GM20000 (cell line): ENCODE measurements at regions not wholly inside any gene's neighbourhood (a gene's known extent, or its start where the extent isn't known, plus 50 kb on each side); places are given as distances from the start of the nearest gene placed in this dataset.

Experiments used
- DNase-seq: peaks from one replicate; pipeline ENCODE4 v3.0.0; 2012; ENCODE audit warnings: low spot score
- TF ChIP-seq, protein P1 (sequence below): IDR thresholded peaks from 2 replicates; pipeline ENCODE4 v1.5.1; 2012; ENCODE audit warnings: mild to moderate bottlenecking, control low read depth; ENCODE audit errors: extremely low read depth, missing control alignments

DNA sequence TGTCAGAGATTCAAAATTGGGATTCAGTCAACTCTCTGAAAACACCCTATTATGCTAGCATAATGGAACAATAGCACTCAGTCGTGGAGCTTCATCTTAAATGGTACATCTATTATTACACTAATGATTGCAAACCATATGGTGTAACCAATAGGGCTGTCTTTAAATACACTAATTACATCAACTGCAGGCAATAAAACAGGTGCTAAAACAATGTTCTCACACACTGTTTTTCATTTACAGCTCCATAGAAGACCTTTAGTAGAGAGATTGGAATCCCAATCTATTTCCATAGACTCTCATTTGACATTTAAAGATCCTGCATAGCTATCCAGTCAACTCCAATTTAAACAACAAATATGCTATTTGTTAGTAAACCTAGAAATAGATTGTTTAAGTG, 1917.4 kb downstream of the OLFM4 start:
- DNase-seq = no peak
- TF ChIP-seq, protein P1, sequence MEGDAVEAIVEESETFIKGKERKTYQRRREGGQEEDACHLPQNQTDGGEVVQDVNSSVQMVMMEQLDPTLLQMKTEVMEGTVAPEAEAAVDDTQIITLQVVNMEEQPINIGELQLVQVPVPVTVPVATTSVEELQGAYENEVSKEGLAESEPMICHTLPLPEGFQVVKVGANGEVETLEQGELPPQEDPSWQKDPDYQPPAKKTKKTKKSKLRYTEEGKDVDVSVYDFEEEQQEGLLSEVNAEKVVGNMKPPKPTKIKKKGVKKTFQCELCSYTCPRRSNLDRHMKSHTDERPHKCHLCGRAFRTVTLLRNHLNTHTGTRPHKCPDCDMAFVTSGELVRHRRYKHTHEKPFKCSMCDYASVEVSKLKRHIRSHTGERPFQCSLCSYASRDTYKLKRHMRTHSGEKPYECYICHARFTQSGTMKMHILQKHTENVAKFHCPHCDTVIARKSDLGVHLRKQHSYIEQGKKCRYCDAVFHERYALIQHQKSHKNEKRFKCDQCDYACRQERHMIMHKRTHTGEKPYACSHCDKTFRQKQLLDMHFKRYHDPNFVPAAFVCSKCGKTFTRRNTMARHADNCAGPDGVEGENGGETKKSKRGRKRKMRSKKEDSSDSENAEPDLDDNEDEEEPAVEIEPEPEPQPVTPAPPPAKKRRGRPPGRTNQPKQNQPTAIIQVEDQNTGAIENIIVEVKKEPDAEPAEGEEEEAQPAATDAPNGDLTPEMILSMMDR = no peak

DNA sequence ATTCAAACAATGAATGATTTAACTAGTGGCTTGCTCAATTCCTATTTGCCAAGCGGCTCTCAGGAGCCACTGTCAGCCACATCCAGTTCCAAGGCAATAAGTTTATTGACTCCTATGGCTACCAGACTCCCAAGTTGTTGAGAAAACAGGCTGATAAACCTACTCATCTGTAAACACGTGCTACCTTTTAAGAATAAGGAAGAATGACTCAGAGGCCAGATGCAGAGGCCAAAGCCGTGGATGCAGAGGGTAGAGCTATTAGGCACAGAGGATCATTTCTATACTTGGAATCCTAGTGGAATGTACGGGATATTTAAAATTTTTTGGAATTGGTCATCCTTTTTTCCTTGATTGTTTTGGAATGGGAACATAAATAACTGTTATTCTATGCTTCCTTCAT, 1921.1 kb downstream of the OLFM4 start:
- TF ChIP-seq, protein P1 = no peak
- no peak for DNase-seq

DNA sequence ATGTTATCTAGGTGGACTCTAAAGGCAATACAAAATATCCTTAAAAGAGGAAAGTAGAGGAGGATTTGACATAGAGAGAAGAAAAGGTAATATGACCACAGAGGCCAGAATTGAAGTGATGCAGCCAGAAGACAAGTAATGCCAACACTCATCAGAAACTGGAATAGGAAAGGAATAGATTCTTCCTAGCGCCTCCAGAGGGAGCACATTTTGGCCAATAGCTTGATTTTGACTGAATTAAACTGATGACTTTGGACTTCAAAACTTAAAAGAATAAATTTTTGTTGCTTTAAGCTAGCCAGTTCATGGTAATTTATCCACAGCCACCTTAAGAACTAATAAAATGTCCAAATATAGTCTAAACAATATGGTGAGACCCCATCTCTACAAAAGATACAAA, 1921.9 kb downstream of the OLFM4 start:
- no peak for DNase-seq
- TF ChIP-seq, protein P1 = no peak

DNA sequence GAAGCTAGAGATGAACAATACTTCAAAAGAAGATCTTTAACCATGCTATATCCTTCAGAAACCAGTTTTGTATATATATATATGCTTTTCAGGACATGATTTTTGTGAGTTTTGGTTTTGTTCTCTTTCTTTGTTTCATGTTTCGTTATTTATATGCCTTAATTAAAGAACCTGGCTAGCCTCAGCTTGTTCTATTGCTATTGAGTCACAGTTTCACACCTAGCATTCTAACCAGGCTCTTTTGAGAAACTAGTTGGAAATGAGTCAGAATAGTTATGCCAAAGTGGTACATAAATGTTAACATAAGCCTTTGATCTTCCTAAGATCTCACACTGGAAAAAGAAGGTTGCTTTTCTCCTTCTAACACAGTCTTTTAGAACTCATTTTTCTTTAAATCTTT, 1925.2 kb downstream of the OLFM4 start:
- TF ChIP-seq, protein P1 = no peak
- DNase-seq = no peak

DNA sequence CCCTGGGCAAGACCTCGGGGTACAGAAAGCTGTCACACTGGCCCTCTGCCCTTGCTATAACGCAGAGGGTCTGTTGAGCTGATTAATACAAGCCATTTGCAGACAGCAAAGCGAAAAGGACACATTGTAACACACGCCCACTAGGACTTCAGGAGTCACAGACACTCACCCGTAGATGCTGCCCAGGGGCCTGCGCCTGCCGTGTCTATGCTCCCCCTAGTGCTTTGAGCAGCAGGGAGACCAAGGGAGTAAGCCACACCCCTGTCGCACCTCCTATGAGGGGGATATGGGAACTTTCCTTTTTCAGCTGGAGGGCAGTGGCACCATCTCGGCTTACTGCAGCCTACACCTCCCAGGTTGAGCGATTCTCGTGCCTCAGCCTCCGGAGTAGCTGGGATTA, 1930.2 kb downstream of the OLFM4 start:
- TF ChIP-seq, protein P1 = no peak
- no peak for DNase-seq

DNA sequence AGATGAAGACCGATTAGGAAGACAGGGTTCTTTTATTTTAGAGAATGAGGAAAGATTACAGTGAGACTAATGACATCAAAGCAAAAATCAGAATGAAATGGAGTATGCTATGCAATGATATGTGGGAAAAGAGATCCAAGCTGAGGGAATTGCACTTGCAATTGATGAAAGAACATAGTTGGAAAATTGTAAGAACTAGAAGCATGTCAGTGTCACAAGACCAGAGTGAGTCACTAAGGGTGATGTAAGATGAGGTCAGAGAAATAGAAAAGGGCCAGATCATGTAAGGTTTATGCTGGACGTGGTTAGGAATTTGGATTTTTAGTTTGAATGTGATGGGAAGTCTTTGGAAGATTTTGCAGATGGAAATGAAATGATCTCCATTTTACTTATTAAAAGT, 1937.3 kb downstream of the OLFM4 start:
- DNase-seq = no peak
- TF ChIP-seq, protein P1 = no peak

DNA sequence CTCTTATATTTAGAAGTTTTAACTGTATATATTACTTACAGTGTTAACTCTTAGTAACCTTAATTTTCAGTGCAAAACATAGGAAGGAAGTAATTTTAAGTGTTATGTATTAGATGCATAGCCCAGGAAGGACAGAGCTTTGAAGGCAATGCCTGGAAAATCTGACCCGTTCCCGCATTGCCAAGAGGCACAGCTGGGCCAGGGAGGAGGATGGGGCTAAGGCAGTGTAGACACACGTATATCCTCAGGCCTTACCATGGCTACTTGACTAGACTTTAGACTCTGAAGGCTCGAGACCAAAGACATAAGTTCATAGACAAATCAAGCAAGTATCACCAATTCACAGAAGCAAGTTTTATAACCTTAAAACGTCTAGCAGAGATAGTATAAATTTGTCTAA, 1944.2 kb downstream of the OLFM4 start:
- no peak for DNase-seq
- TF ChIP-seq, protein P1 = no peak
